Parathyroid adenoma (tissue), 2 donors: ENCODE measurements at regions not wholly inside any gene's neighbourhood (a gene's known extent, or its start where the extent isn't known, plus 50 kb on each side); places are given as distances from the start of the nearest gene placed in this dataset.

Experiments
- H2AFZ ChIP-seq: fragments of 300-600 bp; sonication (generic); one replicate; pipeline ENCODE4 v1.7.0; 2017; ENCODE audit warnings: antibody characterized with exemption, mild to moderate bottlenecking
- H3K27ac ChIP-seq: fragments of 300-600 bp; sonication (generic); one replicate; pipeline ENCODE4 v1.7.0; 2017
- H3K27me3 ChIP-seq: fragments of 300-600 bp; sonication (generic); one replicate; pipeline ENCODE4 v1.7.0; 2017; ENCODE audit warnings: low read length; ENCODE audit not compliant: control insufficient read depth, insufficient read depth
- H3K36me3 ChIP-seq: fragments of 300-600 bp; sonication (generic); one replicate; pipeline ENCODE4 v1.7.0; 2017; ENCODE audit warnings: low read length; ENCODE audit not compliant: control insufficient read depth, insufficient read depth
- H3K4me1 ChIP-seq: fragments of 300-600 bp; sonication (generic); one replicate; pipeline ENCODE4 v1.7.0; 2017; ENCODE audit warnings: control low read depth
- H3K4me2 ChIP-seq: fragments of 300-600 bp; sonication (generic); one replicate; pipeline ENCODE4 v1.7.0; 2017; ENCODE audit warnings: low read length
- H3K4me3 ChIP-seq: fragments of 300-600 bp; sonication (generic); one replicate; pipeline ENCODE4 v1.7.0; 2017; ENCODE audit warnings: low read depth, low read length
- H3K79me2 ChIP-seq: fragments of 300-600 bp; sonication (generic); one replicate; pipeline ENCODE4 v1.7.0; 2017; ENCODE audit warnings: control low read depth
- H3K9ac ChIP-seq: fragments of 300-600 bp; sonication (generic); one replicate; pipeline ENCODE4 v1.7.0; 2017; ENCODE audit warnings: mild to moderate bottlenecking
- H3K9me3 ChIP-seq: fragments of 300-600 bp; sonication (generic); one replicate; pipeline ENCODE4 v1.7.0; 2017; ENCODE audit warnings: low read length; ENCODE audit not compliant: control insufficient read depth
- TF ChIP-seq, protein P1 (sequence below): fragments of 300-600 bp; sonication (generic); IDR thresholded peaks from one replicate; pipeline ENCODE4 v1.7.0; 2017; ENCODE audit warnings: antibody characterized with exemption, mild to moderate bottlenecking
- donor health status: primary hyperparathyroidism.

DNA sequence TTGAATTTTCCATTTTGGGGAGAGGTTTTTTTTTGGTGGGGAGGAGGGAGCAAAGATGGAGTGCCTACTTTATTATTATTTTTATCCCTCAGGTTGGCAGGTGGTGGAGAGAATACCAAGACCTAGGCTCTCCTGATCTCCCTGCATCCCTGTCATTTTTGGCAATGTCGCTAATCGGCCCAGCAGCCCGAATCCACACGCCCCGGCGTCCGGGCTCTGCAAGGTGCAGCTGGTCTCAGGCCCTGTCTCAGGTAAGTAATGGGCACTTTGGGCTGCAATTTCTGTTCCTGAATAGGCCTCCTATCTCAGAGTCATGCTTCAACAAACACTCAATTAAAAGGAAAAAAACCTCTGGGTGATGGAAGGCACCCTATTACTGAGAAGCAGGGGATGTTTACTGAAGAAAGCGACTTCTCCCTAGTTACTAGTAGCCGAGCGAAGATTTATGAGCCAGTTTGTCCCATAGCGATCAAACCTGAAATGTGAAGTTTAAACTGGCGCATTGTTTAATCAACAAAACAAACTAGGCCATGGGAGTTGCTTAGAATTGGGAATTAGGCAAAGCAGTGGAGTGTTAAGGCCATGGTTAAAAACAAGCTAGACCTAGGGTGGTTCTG lies 137.8 kb downstream of the RWDD3 start:
- no peak overlapping the region for H2AFZ ChIP-seq
- no peaks in the 10 kb centered on the region for H3K4me1 ChIP-seq
- TF ChIP-seq, protein P1, sequence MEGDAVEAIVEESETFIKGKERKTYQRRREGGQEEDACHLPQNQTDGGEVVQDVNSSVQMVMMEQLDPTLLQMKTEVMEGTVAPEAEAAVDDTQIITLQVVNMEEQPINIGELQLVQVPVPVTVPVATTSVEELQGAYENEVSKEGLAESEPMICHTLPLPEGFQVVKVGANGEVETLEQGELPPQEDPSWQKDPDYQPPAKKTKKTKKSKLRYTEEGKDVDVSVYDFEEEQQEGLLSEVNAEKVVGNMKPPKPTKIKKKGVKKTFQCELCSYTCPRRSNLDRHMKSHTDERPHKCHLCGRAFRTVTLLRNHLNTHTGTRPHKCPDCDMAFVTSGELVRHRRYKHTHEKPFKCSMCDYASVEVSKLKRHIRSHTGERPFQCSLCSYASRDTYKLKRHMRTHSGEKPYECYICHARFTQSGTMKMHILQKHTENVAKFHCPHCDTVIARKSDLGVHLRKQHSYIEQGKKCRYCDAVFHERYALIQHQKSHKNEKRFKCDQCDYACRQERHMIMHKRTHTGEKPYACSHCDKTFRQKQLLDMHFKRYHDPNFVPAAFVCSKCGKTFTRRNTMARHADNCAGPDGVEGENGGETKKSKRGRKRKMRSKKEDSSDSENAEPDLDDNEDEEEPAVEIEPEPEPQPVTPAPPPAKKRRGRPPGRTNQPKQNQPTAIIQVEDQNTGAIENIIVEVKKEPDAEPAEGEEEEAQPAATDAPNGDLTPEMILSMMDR: no peak
- H3K27me3 ChIP-seq: no peaks in the 10 kb centered on the region
- H3K9ac ChIP-seq: no peak overlapping the region
- no peak overlapping the region for H3K4me3 ChIP-seq
- H3K36me3 ChIP-seq: no peaks in the 10 kb centered on the region
- no peaks in the 10 kb centered on the region for H3K9me3 ChIP-seq
- no peak overlapping the region for H3K4me2 ChIP-seq
- H3K27ac ChIP-seq: no peak overlapping the region
- H3K79me2 ChIP-seq: no peaks in the 10 kb centered on the region

GRCh38 chr1:95375174-95375573 lies 141.2 kb downstream of the RWDD3 start:
- Histone ChIP-seq H3K79me2 (no peaks in the 10 kb centered on the region), H3K27me3 (no peaks in the 10 kb centered on the region), H3K9me3 (no peaks in the 10 kb centered on the region), H3K4me1 (no peaks in the 10 kb centered on the region), H2AFZ (no peak overlapping the region), H3K27ac (no peak overlapping the region), H3K36me3 (no peaks in the 10 kb centered on the region), H3K4me3 (no peak overlapping the region), H3K4me2 (no peak overlapping the region), H3K9ac (no peak overlapping the region)
- TF ChIP-seq, protein P1: no peak

- no peak overlapping the region for H3K9ac ChIP-seq
- H3K4me1 ChIP-seq: no peaks in the 10 kb centered on the region
- no peak overlapping the region for H2AFZ ChIP-seq
- H3K27ac ChIP-seq: no peak overlapping the region
- TF ChIP-seq, protein P1: no peak
- no peaks in the 10 kb centered on the region for H3K36me3 ChIP-seq
- H3K9me3 ChIP-seq: no peaks in the 10 kb centered on the region
- no peak overlapping the region for H3K4me3 ChIP-seq
- H3K79me2 ChIP-seq: no peaks in the 10 kb centered on the region
- no peak overlapping the region for H3K4me2 ChIP-seq
- no peaks in the 10 kb centered on the region for H3K27me3 ChIP-seq
Measured at GRCh38 chr1:95380909-95381308, 146.9 kb downstream of the RWDD3 start.

- H3K4me2 ChIP-seq: no peak overlapping the region
- no peaks in the 10 kb centered on the region for H3K36me3 ChIP-seq
- H3K9me3 ChIP-seq: no peaks in the 10 kb centered on the region
- no peak overlapping the region for H2AFZ ChIP-seq
- no peaks in the 10 kb centered on the region for H3K27me3 ChIP-seq
- H3K4me1 ChIP-seq: no peaks in the 10 kb centered on the region
- TF ChIP-seq, protein P1: no peak
- H3K4me3 ChIP-seq: no peak overlapping the region
- no peaks in the 10 kb centered on the region for H3K79me2 ChIP-seq
- no peak overlapping the region for H3K9ac ChIP-seq
- no peak overlapping the region for H3K27ac ChIP-seq
Measured at GRCh38 chr1:95382000-95382786, 148.2 kb downstream of the RWDD3 start.
